ENCODE measurements at regions not wholly inside any gene's neighbourhood (a gene's known extent, or its start where the extent isn't known, plus 50 kb on each side); places are given as distances from the start of the nearest gene placed in this dataset.
"Not testable (repeated sequence)": the region's sequence is repeated elsewhere in the genome, so short reads cannot be mapped to it uniquely, and the experiment has no call there.

DNA sequence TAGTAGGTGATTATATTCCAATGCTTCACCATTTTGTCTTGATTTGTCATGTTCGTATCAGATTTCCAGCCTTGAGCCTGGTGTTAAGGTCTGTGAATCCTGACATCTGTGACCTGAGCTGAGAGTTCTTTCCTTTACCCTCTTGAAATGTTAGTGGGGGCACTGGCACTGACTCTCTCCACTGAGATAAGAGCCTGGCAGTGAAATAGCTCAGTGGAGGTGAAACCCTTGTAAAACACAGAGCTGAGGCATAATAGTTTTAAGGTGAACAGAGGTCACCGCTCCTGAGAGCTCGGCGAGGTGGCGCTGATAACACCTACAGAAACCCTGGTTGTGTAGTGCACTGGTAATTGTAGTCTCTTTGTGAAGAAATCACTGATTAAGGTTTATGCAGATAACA lies 748.2 kb downstream of the DIAPH3 start:
- FAIRE-seq, result no peak
- no peak for TF ChIP-seq PAX5 (IDR thresholded peaks at IDR 0.05; ENCODE audit: insufficient read depth, low read length, severe bottlenecking)
- no peak for TF ChIP-seq POU2F2 (IDR thresholded peaks at IDR 0.05; ENCODE audit: low read depth, low read length)
- TF ChIP-seq SPI1 (IDR thresholded peaks at IDR 0.05; ENCODE audit: low read depth, low read length), result no peak
- no peak for TF ChIP-seq TAF1 (IDR thresholded peaks at IDR 0.05; ENCODE audit: low read depth, low read length)
- TF ChIP-seq POLR2A (IDR thresholded peaks at IDR 0.05; ENCODE audit: low read depth, low read length), result no peak
- TF ChIP-seq POLR2AphosphoS5 (IDR thresholded peaks at IDR 0.05; ENCODE audit: low read depth, low read length), result no peak
- DNase-seq (ENCODE audit: insufficient read length, low spot score), result no peak

- no peak for FAIRE-seq
- no peak for DNase-seq (ENCODE audit: insufficient read length, low spot score)
- TF ChIP-seq PAX5 (IDR thresholded peaks at IDR 0.05; ENCODE audit: insufficient read depth, low read length, severe bottlenecking) (no peak), SPI1 (IDR thresholded peaks at IDR 0.05; ENCODE audit: low read depth, low read length) (no peak), POLR2AphosphoS5 (IDR thresholded peaks at IDR 0.05; ENCODE audit: low read depth, low read length) (no peak), TAF1 (IDR thresholded peaks at IDR 0.05; ENCODE audit: low read depth, low read length) (no peak), POLR2A (IDR thresholded peaks at IDR 0.05; ENCODE audit: low read depth, low read length) (no peak), POU2F2 (IDR thresholded peaks at IDR 0.05; ENCODE audit: low read depth, low read length) (no peak)
Measured at GRCh38 chr13:59416561-59416960, 747.2 kb downstream of the DIAPH3 start.

DNA sequence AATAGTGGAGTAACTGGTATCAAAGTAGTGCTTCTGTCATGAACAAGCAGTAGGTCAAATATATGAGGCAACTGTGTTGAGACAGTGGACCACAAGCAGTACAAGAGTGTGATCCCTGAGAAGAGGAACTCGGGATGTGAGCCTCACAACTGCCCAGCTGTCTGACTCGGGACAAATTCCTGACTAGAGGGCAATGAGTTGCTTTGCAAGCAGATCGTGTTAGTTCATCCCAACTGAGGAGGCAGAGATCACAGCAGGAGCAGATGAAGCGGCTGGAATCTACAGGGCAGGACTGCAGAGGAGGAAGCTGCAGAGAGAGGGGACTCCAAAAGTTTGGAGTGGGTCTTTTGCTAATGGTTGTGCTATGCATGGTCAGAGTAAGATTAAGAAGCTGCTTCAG lies 741.1 kb downstream of the DIAPH3 start:
- TF ChIP-seq POU2F2 (IDR thresholded peaks at IDR 0.05; ENCODE audit: low read depth, low read length) (no peak), TAF1 (IDR thresholded peaks at IDR 0.05; ENCODE audit: low read depth, low read length) (no peak), POLR2AphosphoS5 (IDR thresholded peaks at IDR 0.05; ENCODE audit: low read depth, low read length) (no peak), SPI1 (IDR thresholded peaks at IDR 0.05; ENCODE audit: low read depth, low read length) (no peak), POLR2A (IDR thresholded peaks at IDR 0.05; ENCODE audit: low read depth, low read length) (no peak), PAX5 (IDR thresholded peaks at IDR 0.05; ENCODE audit: insufficient read depth, low read length, severe bottlenecking) (no peak)
- DNase-seq (ENCODE audit: insufficient read length, low spot score) (no peak), FAIRE-seq (no peak)

DNA sequence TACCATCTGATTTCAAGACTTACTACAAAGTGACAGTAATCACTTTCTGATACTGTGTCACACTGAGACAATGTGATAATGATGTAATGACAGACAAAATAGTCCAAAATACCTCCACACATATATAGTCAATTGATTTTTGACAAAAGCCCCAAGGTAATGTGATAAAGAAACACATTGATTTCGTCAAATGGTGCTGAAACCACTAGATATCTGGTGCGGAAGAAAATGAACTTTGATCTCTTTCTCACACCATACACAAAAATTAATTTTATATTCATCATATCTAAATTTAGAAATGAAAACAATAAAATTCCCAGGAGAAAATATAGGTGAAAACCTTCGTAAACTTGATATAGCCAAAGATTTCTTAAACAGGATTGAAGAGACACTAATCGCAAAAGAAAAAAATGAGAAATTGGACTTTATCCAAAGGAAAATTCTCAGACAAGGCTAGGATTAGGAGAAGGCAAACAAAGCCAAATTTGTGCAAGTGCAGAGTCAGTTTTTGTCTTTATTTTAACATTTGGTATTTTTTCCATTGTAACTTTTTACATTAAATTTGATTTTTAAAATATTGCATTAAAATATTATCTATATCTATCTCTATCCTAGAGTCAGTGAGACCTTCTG lies 739.9 kb downstream of the DIAPH3 start:
- no peak for FAIRE-seq
- TF ChIP-seq POLR2A (IDR thresholded peaks at IDR 0.05; ENCODE audit: low read depth, low read length), result no peak
- no peak for TF ChIP-seq TAF1 (IDR thresholded peaks at IDR 0.05; ENCODE audit: low read depth, low read length)
- TF ChIP-seq POU2F2 (IDR thresholded peaks at IDR 0.05; ENCODE audit: low read depth, low read length), result no peak
- no peak for TF ChIP-seq PAX5 (IDR thresholded peaks at IDR 0.05; ENCODE audit: insufficient read depth, low read length, severe bottlenecking)
- DNase-seq (ENCODE audit: insufficient read length, low spot score), result no peak

- FAIRE-seq (no peak), DNase-seq (ENCODE audit: insufficient read length, low spot score) (no peak)
- TF ChIP-seq TAF1 (IDR thresholded peaks at IDR 0.05; ENCODE audit: low read depth, low read length) (no peak), POLR2A (IDR thresholded peaks at IDR 0.05; ENCODE audit: low read depth, low read length) (no peak), SPI1 (IDR thresholded peaks at IDR 0.05; ENCODE audit: low read depth, low read length) (no peak), POLR2AphosphoS5 (IDR thresholded peaks at IDR 0.05; ENCODE audit: low read depth, low read length) (no peak), PAX5 (IDR thresholded peaks at IDR 0.05; ENCODE audit: insufficient read depth, low read length, severe bottlenecking) (no peak), POU2F2 (IDR thresholded peaks at IDR 0.05; ENCODE audit: low read depth, low read length) (no peak)
Measured at GRCh38 chr13:59424661-59425060, 739.1 kb downstream of the DIAPH3 start.

DNA sequence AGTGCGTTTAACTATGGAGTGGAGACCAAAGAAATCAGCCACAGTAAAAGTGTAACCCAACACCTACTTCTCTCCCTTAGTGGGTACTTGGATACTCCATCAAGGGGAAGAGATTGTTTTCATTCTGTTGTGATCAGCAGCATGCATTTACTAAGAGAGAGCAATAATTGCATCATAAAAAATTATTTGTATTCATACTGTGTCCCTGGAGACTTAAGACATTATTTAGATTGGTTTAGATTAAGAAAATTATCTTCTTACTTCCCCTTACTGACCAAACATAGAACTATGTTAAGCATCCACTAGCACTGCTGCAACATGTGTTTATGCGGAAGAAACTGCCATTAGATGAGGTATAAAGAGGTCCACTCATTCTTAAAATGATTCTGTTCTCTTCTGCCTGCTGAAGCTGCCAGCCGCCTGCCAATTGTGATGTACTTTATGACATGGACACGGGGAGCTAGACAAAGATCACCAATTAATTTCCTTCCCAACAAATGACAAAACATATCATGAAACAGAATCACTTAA lies 738.5 kb downstream of the DIAPH3 start:
- DNase-seq (ENCODE audit: insufficient read length, low spot score) (no peak), FAIRE-seq (no peak)
- TF ChIP-seq POLR2A (IDR thresholded peaks at IDR 0.05; ENCODE audit: low read depth, low read length), result no peak
- TF ChIP-seq POLR2AphosphoS5 (IDR thresholded peaks at IDR 0.05; ENCODE audit: low read depth, low read length), result no peak
- TF ChIP-seq TAF1 (IDR thresholded peaks at IDR 0.05; ENCODE audit: low read depth, low read length), result no peak
- no peak for TF ChIP-seq SPI1 (IDR thresholded peaks at IDR 0.05; ENCODE audit: low read depth, low read length)
- no peak for TF ChIP-seq PAX5 (IDR thresholded peaks at IDR 0.05; ENCODE audit: insufficient read depth, low read length, severe bottlenecking)
- no peak for TF ChIP-seq POU2F2 (IDR thresholded peaks at IDR 0.05; ENCODE audit: low read depth, low read length)

DNA sequence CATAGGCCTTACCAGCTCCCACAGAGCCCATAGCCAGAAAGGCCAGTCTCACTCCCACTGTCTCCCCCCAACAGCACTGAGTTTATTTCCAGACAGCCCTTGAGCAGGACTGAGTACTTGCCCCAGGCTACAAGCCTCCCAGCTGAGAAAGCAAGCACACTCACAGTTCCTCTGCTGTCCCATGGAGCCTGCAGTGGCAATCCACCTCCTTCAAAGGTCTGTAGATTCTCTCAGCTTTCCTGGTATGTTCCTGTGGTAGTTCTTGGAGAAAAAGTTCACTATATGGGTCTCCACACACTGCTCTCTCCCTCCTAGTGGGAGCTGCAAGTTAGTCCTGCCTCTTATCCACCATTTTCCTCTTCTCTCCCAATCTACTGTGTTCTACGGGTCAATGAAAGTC lies 728.7 kb downstream of the DIAPH3 start:
- TF ChIP-seq POLR2A (IDR thresholded peaks at IDR 0.05; ENCODE audit: low read depth, low read length) (no peak), SPI1 (IDR thresholded peaks at IDR 0.05; ENCODE audit: low read depth, low read length) (no peak), TAF1 (IDR thresholded peaks at IDR 0.05; ENCODE audit: low read depth, low read length) (no peak), POLR2AphosphoS5 (IDR thresholded peaks at IDR 0.05; ENCODE audit: low read depth, low read length) (no peak), PAX5 (IDR thresholded peaks at IDR 0.05; ENCODE audit: insufficient read depth, low read length, severe bottlenecking) (no peak), POU2F2 (IDR thresholded peaks at IDR 0.05; ENCODE audit: low read depth, low read length) (no peak)

DNA sequence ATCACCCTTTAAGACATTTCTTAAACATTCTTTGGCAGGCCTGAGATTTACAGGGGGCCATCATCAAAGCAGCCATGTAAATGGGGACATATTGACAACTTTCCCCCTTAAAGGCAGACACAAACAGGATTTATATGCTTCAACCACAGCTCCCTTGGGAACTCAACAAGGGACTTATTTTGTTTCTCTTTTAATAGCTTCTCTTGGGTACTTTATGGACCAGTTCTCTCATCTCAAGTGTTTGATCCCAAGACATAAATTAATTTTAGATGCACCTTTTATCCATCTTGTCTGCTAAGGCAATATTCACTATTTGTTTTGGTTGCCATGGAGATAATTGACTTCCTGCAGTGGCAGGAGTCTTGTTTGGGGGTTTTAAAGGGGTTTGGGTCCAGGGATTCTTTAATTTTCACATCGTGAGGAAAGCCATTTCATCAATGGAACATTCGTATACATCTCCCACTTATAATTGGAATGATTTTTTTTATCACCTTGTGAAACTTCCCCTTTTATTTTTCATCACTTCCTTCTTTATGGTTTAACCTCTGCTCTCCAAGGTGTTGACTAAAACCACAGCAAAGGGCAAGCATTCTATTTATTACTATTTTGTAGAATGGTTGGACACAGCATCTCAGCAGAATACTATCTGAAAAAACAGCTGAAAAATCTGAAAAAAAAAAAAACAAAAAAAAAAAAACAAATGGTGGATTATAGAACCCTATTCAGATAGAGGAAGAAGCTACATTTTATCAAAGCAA lies 726.0 kb downstream of the DIAPH3 start:
- TF ChIP-seq SPI1 (IDR thresholded peaks at IDR 0.05; ENCODE audit: low read depth, low read length) (peak; percentile 34; the same call in 1 of the 2 replicates), POLR2A (IDR thresholded peaks at IDR 0.05; ENCODE audit: low read depth, low read length) (no peak), TAF1 (IDR thresholded peaks at IDR 0.05; ENCODE audit: low read depth, low read length) (no peak), POLR2AphosphoS5 (IDR thresholded peaks at IDR 0.05; ENCODE audit: low read depth, low read length) (no peak), POU2F2 (IDR thresholded peaks at IDR 0.05; ENCODE audit: low read depth, low read length) (no peak)
- FAIRE-seq, result no peak
- DNase-seq (ENCODE audit: insufficient read length, low spot score), result no peak

More for the DNA sequence above, 728.7 kb downstream of the DIAPH3 start:
- FAIRE-seq (no peak), DNase-seq (ENCODE audit: insufficient read length, low spot score) (no peak)

DNA sequence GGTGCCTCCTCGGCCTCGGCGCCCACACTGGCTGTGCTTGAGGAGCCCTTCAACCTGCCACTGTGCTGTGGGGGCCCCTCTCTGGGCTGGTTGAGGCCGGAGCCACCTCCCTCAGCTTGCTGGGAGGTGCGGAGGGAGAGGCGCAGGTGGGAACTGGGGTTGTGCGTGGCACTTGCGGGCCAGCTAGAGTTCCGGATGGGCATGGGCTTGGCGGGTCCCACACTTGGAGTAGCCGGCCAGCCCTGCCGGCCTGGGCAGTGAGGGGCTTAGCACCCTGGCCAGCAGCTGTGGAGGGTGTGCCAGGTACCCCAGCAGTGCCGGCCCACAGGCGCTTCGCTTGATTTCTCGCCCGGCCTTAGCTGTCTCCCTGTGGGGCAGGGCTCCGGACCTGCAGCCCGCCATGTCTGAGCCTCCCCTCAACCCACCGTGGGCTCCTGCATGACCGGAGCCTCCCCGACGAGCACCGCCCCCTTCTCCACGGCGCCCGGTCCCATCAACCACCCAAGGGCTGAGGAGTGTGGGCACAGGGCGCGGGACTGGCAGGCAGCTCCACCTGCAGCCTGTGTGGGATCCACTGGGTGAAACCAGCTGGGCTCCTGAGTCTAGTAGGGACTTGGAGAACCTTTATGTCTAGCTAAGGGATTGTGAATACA lies 723.8 kb downstream of the DIAPH3 start:
- DNase-seq (ENCODE audit: insufficient read length, low spot score), result no peak
- TF ChIP-seq POLR2AphosphoS5 (IDR thresholded peaks at IDR 0.05; ENCODE audit: low read depth, low read length) (no peak), SPI1 (IDR thresholded peaks at IDR 0.05; ENCODE audit: low read depth, low read length) (no peak), POU2F2 (IDR thresholded peaks at IDR 0.05; ENCODE audit: low read depth, low read length) (no peak), TAF1 (IDR thresholded peaks at IDR 0.05; ENCODE audit: low read depth, low read length) (no peak), PAX5 (IDR thresholded peaks at IDR 0.05; ENCODE audit: insufficient read depth, low read length, severe bottlenecking) (no peak), POLR2A (IDR thresholded peaks at IDR 0.05; ENCODE audit: low read depth, low read length) (no peak)
- FAIRE-seq, result no peak

GRCh38 chr13:59441068-59441467 lies 722.7 kb downstream of the DIAPH3 start:
- FAIRE-seq; DNase-seq (ENCODE audit: insufficient read length, low spot score): not testable (repeated sequence)

All from GM12891 (cell line).